BE2C (cell line): ENCODE measurements at regions not wholly inside any gene's neighbourhood (a gene's known extent, or its start where the extent isn't known, plus 50 kb on each side); places are given as distances from the start of the nearest gene placed in this dataset.
"Not testable (repeated sequence)": the region's sequence is repeated elsewhere in the genome, so short reads cannot be mapped to it uniquely, and the experiment has no call there.

Experiments
- DNase-seq: peaks from one replicate; pipeline ENCODE4 v3.0.0-alpha.2; 2020
- H3K27me3 ChIP-seq: fragments of 250-450 bp; sonication (Bioruptor Pico); 2 replicates; pipeline ENCODE4 v1.5.1; 2020; ENCODE audit warnings: mild to moderate bottlenecking
- H3K36me3 ChIP-seq: fragments of 250-450 bp; sonication (Bioruptor Pico); 2 replicates; pipeline ENCODE4 v1.5.1; 2020; ENCODE audit warnings: mild to moderate bottlenecking
- H3K4me1 ChIP-seq: fragments of 250-450 bp; sonication (Bioruptor Pico); 2 replicates; pipeline ENCODE4 v1.5.1; 2020
- H3K4me3 ChIP-seq: 2 replicates; pipeline ENCODE4 v1.5.1; 2011; ENCODE audit warnings: low read depth, low read length
- H3K9me3 ChIP-seq: fragments of 250-450 bp; sonication (Bioruptor Pico); 2 replicates; pipeline ENCODE4 v1.5.1; 2020
- TF ChIP-seq, protein P1 (sequence below): IDR thresholded peaks from 2 replicates; pipeline ENCODE4 v1.5.1; 2012; ENCODE audit warnings: mild to moderate bottlenecking, low read depth, low read length

DNA sequence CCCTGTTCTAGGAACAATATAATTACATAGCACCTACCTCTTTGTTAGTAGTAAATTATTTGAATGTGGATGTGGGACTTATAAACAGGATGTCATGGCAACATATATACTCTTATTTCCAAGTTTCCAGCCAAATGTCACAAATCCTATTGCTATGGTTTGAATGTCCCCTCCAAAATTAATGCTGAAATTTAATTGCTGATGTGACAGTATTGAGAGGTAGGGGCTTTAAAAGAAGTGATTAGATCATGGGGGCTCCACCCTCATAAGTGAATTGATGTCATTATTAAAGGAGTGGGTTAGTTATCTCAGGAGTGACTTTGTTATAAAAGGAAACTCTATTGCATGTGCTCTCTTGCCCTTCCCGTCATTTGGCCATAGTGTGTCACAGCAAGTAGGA, 164.2 kb upstream of the ATF7IP start:
- Histone ChIP-seq H3K4me3 (no peak overlapping the region), H3K36me3 (no peaks in the 10 kb centered on the region), H3K9me3 (no peaks in the 10 kb centered on the region; the same call in 1 of the 2 replicates), H3K27me3 (no peaks in the 10 kb centered on the region), H3K4me1 (no peaks in the 10 kb centered on the region)
- TF ChIP-seq, protein P1, sequence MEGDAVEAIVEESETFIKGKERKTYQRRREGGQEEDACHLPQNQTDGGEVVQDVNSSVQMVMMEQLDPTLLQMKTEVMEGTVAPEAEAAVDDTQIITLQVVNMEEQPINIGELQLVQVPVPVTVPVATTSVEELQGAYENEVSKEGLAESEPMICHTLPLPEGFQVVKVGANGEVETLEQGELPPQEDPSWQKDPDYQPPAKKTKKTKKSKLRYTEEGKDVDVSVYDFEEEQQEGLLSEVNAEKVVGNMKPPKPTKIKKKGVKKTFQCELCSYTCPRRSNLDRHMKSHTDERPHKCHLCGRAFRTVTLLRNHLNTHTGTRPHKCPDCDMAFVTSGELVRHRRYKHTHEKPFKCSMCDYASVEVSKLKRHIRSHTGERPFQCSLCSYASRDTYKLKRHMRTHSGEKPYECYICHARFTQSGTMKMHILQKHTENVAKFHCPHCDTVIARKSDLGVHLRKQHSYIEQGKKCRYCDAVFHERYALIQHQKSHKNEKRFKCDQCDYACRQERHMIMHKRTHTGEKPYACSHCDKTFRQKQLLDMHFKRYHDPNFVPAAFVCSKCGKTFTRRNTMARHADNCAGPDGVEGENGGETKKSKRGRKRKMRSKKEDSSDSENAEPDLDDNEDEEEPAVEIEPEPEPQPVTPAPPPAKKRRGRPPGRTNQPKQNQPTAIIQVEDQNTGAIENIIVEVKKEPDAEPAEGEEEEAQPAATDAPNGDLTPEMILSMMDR = no peak
- DNase-seq = no peak

DNA sequence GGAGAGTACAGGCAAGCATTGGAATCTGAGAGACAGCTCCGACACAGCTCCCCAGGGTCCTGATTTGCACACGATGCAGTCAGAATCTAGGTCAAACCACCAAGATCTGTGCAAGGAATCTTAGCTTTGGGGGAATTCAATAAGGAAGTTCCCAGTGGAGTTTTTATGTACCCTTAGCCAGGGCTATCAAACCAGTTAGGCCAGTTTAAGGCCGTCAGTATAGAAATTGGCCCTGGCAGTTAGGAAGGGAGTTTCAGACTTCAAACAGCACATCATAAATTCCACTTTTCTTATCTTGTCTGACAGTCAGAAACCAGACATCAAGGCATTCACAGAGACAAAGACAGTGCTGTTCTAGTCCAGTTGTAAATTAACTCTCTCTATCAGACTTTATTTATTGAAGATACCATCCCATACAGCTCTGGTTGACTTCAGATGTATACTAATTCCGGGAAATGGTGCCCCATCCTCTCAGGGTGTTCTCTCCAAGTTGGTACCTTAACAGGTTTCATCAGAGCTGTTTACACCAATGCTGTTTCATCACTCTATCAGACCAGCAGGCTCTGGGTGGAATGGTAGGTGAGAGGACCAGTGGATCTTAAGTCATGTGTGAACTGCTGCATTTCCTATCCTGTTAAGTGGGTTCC, 157.5 kb upstream of the ATF7IP start:
- H3K4me3 ChIP-seq = no peak overlapping the region
- TF ChIP-seq, protein P1 = no peak
- H3K27me3 ChIP-seq = no peaks in the 10 kb centered on the region
- H3K4me1 ChIP-seq = peaks cover 8% of the 10 kb centered on the region; the same call in 1 of the 2 replicates
- no peak for DNase-seq
- H3K36me3 ChIP-seq = no peaks in the 10 kb centered on the region
- H3K9me3 ChIP-seq = no peaks in the 10 kb centered on the region

DNA sequence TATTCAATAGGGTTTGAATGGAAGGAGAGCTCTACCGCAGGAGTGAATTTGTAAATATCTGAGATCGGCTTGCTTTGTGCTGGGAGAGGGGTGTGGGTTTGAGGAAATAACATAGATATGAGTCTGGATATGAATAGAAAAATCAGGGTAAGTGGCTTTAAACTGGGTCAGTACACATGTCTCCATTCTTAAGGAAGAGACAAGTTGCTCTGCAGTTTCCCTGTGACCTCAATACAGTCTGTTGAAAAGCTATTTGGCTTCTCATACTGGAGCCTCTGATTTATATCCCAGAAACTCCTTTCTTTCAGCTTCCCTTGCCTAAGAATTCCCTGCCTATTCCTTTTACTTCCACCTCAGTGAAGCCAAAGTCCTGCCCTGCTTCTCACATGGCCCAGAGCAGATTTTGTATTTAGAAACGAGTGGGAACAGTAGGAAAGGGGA, 153.5 kb upstream of the ATF7IP start:
- Histone ChIP-seq H3K27me3 (no peaks in the 10 kb centered on the region), H3K4me1 (peaks cover 8% of the 10 kb centered on the region; the same call in 1 of the 2 replicates), H3K36me3 (no peaks in the 10 kb centered on the region), H3K9me3 (no peaks in the 10 kb centered on the region), H3K4me3 (no peak overlapping the region)
- TF ChIP-seq, protein P1 = no peak
- DNase-seq = no peak

DNA sequence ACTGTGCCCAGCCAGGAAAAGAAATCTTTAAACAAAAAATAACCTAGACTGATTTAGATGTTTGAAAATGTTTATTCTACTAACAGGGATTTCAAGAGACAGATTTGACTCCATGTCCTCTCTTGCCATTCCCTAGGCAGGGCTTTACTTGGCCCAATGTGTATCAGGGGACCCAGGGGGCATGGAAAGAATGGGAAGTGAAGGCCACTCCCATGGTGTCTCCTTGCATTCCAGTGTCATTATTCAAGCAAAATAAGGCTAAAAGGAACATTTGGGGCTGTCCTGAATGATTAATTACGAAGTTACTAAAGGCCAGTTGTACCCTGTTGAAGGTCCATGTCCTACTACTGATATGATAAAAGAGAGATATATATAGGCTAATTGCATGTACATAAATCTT, 151.9 kb upstream of the ATF7IP start:
- TF ChIP-seq, protein P1 = no peak
- H3K36me3 ChIP-seq = no peaks in the 10 kb centered on the region
- H3K4me1 ChIP-seq = no peaks in the 10 kb centered on the region; the same call in 1 of the 2 replicates
- no peak overlapping the region for H3K4me3 ChIP-seq
- H3K27me3 ChIP-seq = no peaks in the 10 kb centered on the region
- H3K9me3 ChIP-seq = no peaks in the 10 kb centered on the region
- DNase-seq = no peak

DNA sequence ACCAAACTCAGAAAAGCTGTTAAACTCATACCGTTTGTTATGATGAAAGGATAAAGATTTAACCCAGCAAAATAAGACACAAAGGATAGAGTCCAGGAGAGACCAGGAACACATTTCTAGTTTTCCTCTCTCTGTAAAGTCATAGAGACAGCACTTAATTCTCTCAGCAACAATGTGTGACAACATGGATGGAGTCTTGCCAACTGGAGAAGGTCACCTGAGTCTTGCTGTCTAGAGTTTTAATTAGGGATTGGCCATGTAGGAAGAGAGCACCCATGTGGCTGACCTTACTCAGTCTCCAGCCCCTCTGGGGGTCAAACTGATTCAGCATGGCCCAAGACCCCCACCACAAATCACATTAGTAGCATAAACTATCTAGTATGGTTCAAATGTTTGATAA, 151.0 kb upstream of the ATF7IP start:
- H3K27me3 ChIP-seq = no peaks in the 10 kb centered on the region
- no peak for DNase-seq
- H3K4me3 ChIP-seq = no peak overlapping the region
- H3K4me1 ChIP-seq = no peaks in the 10 kb centered on the region
- TF ChIP-seq, protein P1 = no peak
- no peaks in the 10 kb centered on the region for H3K36me3 ChIP-seq
- no peaks in the 10 kb centered on the region for H3K9me3 ChIP-seq

DNA sequence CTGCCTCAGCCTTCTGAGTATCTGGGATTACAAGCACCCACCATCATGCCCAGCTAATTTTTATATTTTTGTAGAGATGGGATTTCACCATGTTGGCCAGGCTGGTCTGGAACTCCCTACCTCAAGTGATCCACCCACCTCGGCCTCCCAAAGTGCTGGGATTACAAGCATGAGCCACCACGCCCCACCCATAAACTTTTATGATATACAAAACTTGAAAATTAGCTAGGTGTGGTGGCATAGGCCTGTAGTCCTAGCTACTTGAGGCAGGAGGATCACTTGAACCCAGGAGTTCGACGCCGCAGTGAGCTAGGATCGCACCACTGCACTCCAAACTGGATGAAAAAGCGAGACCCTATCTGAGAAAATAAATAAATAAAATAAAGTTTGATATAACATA, 149.5 kb upstream of the ATF7IP start:
- not testable (repeated sequence) for H3K4me1 ChIP-seq, H3K4me3 ChIP-seq, H3K27me3 ChIP-seq, H3K36me3 ChIP-seq, H3K9me3 ChIP-seq, DNase-seq
